K562 (cell line): ENCODE measurements at regions not wholly inside any gene's neighbourhood (a gene's known extent, or its start where the extent isn't known, plus 50 kb on each side); places are given as distances from the start of the nearest gene placed in this dataset.

Experiments
- ATAC-seq: fragments of 200-7000 bp; cut with Tn5 transposase; 3 replicates; pipeline ENCODE4 v1.9.1; 2020; ENCODE audit warnings: moderate library complexity
- BruUV-seq: library from RNA; stranded (reverse); fragments of 400-500 nt; replicated peaks from 2 replicates; lab custom pipeline; 2021; lab: Mats Ljungman, UMichigan
- CTCF ChIA-PET: fragments of 300-600 bp; formaldehyde crosslinking; extraction: SDS; loops from one replicate; lab custom pipeline; 2021; ENCODE audit warnings: low intra/inter-chr PET ratio; lab: Yijun Ruan, JAX
- POLR2A ChIA-PET: fragments of 300-600, 350-650 bp; sonication (Branson Sonifier 250); formaldehyde crosslinking; extraction: SDS; loops from one replicate; lab custom pipeline; 2021; ENCODE audit warnings: antibody characterized with exemption, inconsistent platforms; lab: Yijun Ruan, JAX
- DNase-seq, 4 experiments: peaks; one replicate each; pipeline versions ENCODE4 v3.0.0 to v3.0.0-alpha.2; 2011 to 2018; ENCODE audit warnings: low spot score in 3 of 4, mixed read lengths in 3 of 4; ENCODE audit errors: extremely low read depth in 1 of 4
- FAIRE-seq: peaks from 2 replicates; lab custom pipeline; 2011; peaks lifted over from hg19 to GRCh38; lab: Jason Lieb, UNC
- H2AFZ ChIP-seq: 2 replicates; pipeline ENCODE4 v1.6.0; 2011; ENCODE audit warnings: low read depth, low read length, control low read depth, inconsistent platforms
- H3K27ac ChIP-seq: fragments of 200-600 bp; 3 replicates; pipeline ENCODE4 v1.8.0; 2011; ENCODE audit warnings: low read depth, mild to moderate bottlenecking, control low read depth, inconsistent platforms, low read length, moderate library complexity, mixed read lengths; ENCODE audit errors: extremely low read depth
- H3K27me3 ChIP-seq, 2 experiments: fragments of 300-600 bp in 1 of 2; 2 replicates in 1 of 2; 3 replicates in 1 of 2; pipeline versions ENCODE4 v1.6.0 to v1.8.0; 2011; ENCODE audit warnings: inconsistent platforms in 2 of 2, low read length in 2 of 2, mild to moderate bottlenecking in 1 of 2, mixed read lengths in 1 of 2, moderate library complexity in 1 of 2; ENCODE audit not compliant: control insufficient read depth in 2 of 2, insufficient read depth in 2 of 2
- H3K36me3 ChIP-seq: fragments of 300-600 bp; 3 replicates; pipeline ENCODE4 v1.8.0; 2011; ENCODE audit warnings: mild to moderate bottlenecking, low read length, inconsistent platforms; ENCODE audit not compliant: control insufficient read depth, insufficient read depth
- H3K4me1 ChIP-seq, 2 experiments: fragments of 200-600 bp in 1 of 2; replicated peaks in 1 of 2; 2 replicates in 1 of 2; 3 replicates in 1 of 2; pipeline versions ENCODE4 v1.5.1 to v1.8.0; 2011; ENCODE audit warnings: inconsistent platforms in 2 of 2, low read length in 2 of 2, mild to moderate bottlenecking in 1 of 2, mixed read lengths in 1 of 2, moderate library complexity in 1 of 2; ENCODE audit not compliant: control insufficient read depth in 2 of 2, insufficient read depth in 2 of 2
- H3K4me2 ChIP-seq: 2 replicates; pipeline ENCODE4 v1.6.1; 2011; ENCODE audit warnings: low read length, control low read depth, inconsistent platforms, mixed read lengths; ENCODE audit not compliant: insufficient read depth
- H3K4me3 ChIP-seq: fragments of 200-600 bp; sonication (generic), shearing (Covaris generic); 2 replicates; pipeline ENCODE4 v1.5.1; 2016; ENCODE audit warnings: control low read depth, inconsistent platforms
- H3K79me2 ChIP-seq: fragments of 200-600 bp; 3 replicates; pipeline ENCODE4 v1.8.0; 2011; ENCODE audit warnings: low read length, inconsistent platforms; ENCODE audit not compliant: control insufficient read depth, insufficient read depth
- H3K9ac ChIP-seq, 2 experiments: 2 replicates each; pipeline versions ENCODE4 v1.6.0 to v1.6.1; 2011; ENCODE audit warnings: low read depth in 2 of 2, low read length in 2 of 2, control low read depth in 1 of 2, inconsistent platforms in 1 of 2, mild to moderate bottlenecking in 1 of 2, mixed read lengths in 1 of 2; ENCODE audit not compliant: insufficient read depth in 1 of 2
- H3K9me1 ChIP-seq: one replicate; pipeline ENCODE4 v1.6.0; 2011; ENCODE audit warnings: inconsistent platforms, mild to moderate bottlenecking, low read length, moderate library complexity; ENCODE audit not compliant: control insufficient read depth, insufficient read depth
- H3K9me3 ChIP-seq: replicated peaks from 2 replicates; pipeline ENCODE4 v1.5.1; 2011; ENCODE audit warnings: low read depth, low read length, inconsistent platforms; ENCODE audit not compliant: control insufficient read depth, insufficient read depth
- H4K20me1 ChIP-seq: replicated peaks from 2 replicates; pipeline ENCODE4 v1.6.1; 2011; ENCODE audit warnings: low read length, inconsistent platforms, mixed read lengths; ENCODE audit not compliant: control insufficient read depth, insufficient read depth
- CBX5 ChIP-seq: IDR thresholded peaks from 2 replicates; pipeline ENCODE4 v1.6.1; 2014; ENCODE audit warnings: low read depth, borderline replicate concordance
- CHD4 ChIP-seq: fragments of 200-600 bp; sonication (generic); IDR thresholded peaks from 3 replicates; pipeline ENCODE4 v1.6.1; 2012; ENCODE audit warnings: low read depth, mild to moderate bottlenecking, mixed read lengths, low read length, inconsistent platforms; ENCODE audit not compliant: insufficient read depth, insufficient replicate concordance, poor library complexity, severe bottlenecking
- DACH1 ChIP-seq: fragments of 450-650 bp; IDR thresholded peaks from 2 replicates; pipeline ENCODE4 v1.6.1; 2018; ENCODE audit not compliant: partially characterized antibody
- ELF4 ChIP-seq: fragments of 450-650 bp; formaldehyde crosslinking; IDR thresholded peaks from 2 replicates; pipeline ENCODE4 v1.4.0; 2022; ENCODE audit warnings: missing genetic modification characterization
- FOXK1 ChIP-seq: sonication (generic); formaldehyde crosslinking; IDR thresholded peaks from 2 replicates; pipeline ENCODE4 v1.8.0; 2022; ENCODE audit warnings: missing genetic modification reagents, mild to moderate bottlenecking, borderline replicate concordance
- IRF1 ChIP-seq: sonication (generic); formaldehyde crosslinking; IDR thresholded peaks from 2 replicates; pipeline ENCODE4 v1.8.0; 2022; ENCODE audit warnings: missing genetic modification reagents, mild to moderate bottlenecking, borderline replicate concordance
- KLF10 ChIP-seq: fragments of 250-450 bp; sonication (Bioruptor Pico); IDR thresholded peaks from 2 replicates; pipeline ENCODE4 v1.6.1; 2021; ENCODE audit warnings: matching md5 sums
- MITF ChIP-seq: IDR thresholded peaks from 2 replicates; pipeline ENCODE4 v1.6.1; 2014; ENCODE audit warnings: antibody characterized with exemption
- TCF7 ChIP-seq: sonication (generic); IDR thresholded peaks from 2 replicates; pipeline ENCODE4 v1.6.1; 2016; ENCODE audit warnings: antibody characterized with exemption, borderline replicate concordance
- ZFP30 ChIP-seq: fragments of 250-450 bp; sonication (Bioruptor Pico); IDR thresholded peaks from 2 replicates; pipeline ENCODE4 v1.8.0; 2022; ENCODE audit warnings: moderate library complexity, mild to moderate bottlenecking, inconsistent platforms, borderline replicate concordance
- ZNF124 ChIP-seq: sonication (generic); formaldehyde crosslinking; IDR thresholded peaks from 2 replicates; pipeline ENCODE4 v1.8.1; 2022; ENCODE audit warnings: missing genetic modification reagents
- ZNF146 ChIP-seq: IDR thresholded peaks from one replicate; pipeline ENCODE4 v1.6.1; 2018; ENCODE audit warnings: missing compliant biosample characterization; ENCODE audit not compliant: unreplicated experiment
- ZNF318 ChIP-seq, 2 experiments: fragments of 450-650 bp; IDR thresholded peaks; 2 replicates each; pipeline ENCODE4 v1.6.1; 2016; ENCODE audit warnings: mild to moderate bottlenecking in 2 of 2, borderline replicate concordance in 1 of 2, low read depth in 1 of 2, moderate library complexity in 1 of 2
- WGBS: fragments of 100-300 bp; shearing (Covaris generic); methylation state at CpG from one replicate; pipeline ENCODE4 v1.1.6; 2016; ENCODE audit warnings: low coverage, mixed read lengths; ENCODE audit not compliant: insufficient coverage; ENCODE audit errors: missing lambda C conversion rate; 5-methylcytosine and 5-hydroxymethylcytosine counted together
- in situ Hi-C: fragments of 300-500 bp; cut with MboI; formaldehyde crosslinking; loops from 4 replicates; pipeline ENCODE4 v1.15.0; 2018; ENCODE audit warnings: inconsistent platforms, mixed read lengths
- intact Hi-C: fragments of 100-400 bp; cut with micrococcal nuclease; formaldehyde crosslinking; loops from 2 replicates; pipeline ENCODE4 v1.14.2; 2022

GRCh38 chr12:90253674-90254181 lies 545.1 kb upstream of the ATP2B1 start:
- Histone ChIP-seq H3K79me2 (no peaks in the 10 kb centered on the region), H3K27ac (no peak overlapping the region), H3K27me3 (no peaks in the 10 kb centered on the region), H3K9me3 (no peaks in the 10 kb centered on the region), H3K9ac (no peak overlapping the region), H3K4me2 (no peak overlapping the region), H3K4me3 (no peak overlapping the region), H4K20me1 (no peaks in the 10 kb centered on the region), H3K9me1 (no peaks in the 10 kb centered on the region), H3K4me1 (no peaks in the 10 kb centered on the region), H2AFZ (no peak overlapping the region), H3K36me3 (no peaks in the 10 kb centered on the region)
- DNase-seq = no peak
- 0% methylated on average over 8 of the region's 8 CpGs for WGBS
- POLR2A ChIA-PET = no interaction called here
- in situ Hi-C loops = no loop called here
- FAIRE-seq = no peak
- intact Hi-C loops = no loop called here
- CTCF ChIA-PET = no interaction called here
- ATAC-seq = no peak
- no TSS peak for BruUV-seq
- TF ChIP-seq ZNF124 (CRISPR knock-in tag) (no peak), FOXK1 (CRISPR knock-in tag) (no peak), CHD4 (no peak), MITF (no peak), IRF1 (CRISPR knock-in tag) (no peak), ZFP30 (CRISPR knock-in tag) (no peak), KLF10 (CRISPR knock-in tag) (no peak), ZNF146 (CRISPR knock-in tag) (no peak), ZNF318 (IDR thresholded peaks at IDR 0.05; ENCODE audit: borderline replicate concordance in 1 of 2, low read depth in 1 of 2) (no peak), ELF4 (CRISPR knock-in tag) (no peak), DACH1 (no peak), TCF7 (no peak), CBX5 (no peak)
